ENCODE measurements at regions not wholly inside any gene's neighbourhood (a gene's known extent, or its start where the extent isn't known, plus 50 kb on each side); places are given as distances from the start of the nearest gene placed in this dataset.

GRCh38 chr3:23062582-23062981 is 140.5 kb upstream of the UBE2E2 start:
- Mint-ChIP-seq H3K4me1 (peaks cover 16% of the 10 kb centered on the region), H3K36me3 (peaks cover 7% of the 10 kb centered on the region; the same call in 1 of the 2 replicates), H3K9me3 (peaks cover 33% of the 10 kb centered on the region), H3K27me3 (ENCODE audit: low read depth) (peaks cover 7% of the 10 kb centered on the region), H3K4me3 (no peak overlapping the region), H3K27ac (no peak overlapping the region)
- DNase-seq (ENCODE audit: low spot score) (no peak), ATAC-seq (no peak)
- TF ChIP-seq ZNF281 (CRISPR knock-in tag; IDR thresholded peaks at IDR 0.05) (no peak), ESRRA (CRISPR knock-in tag; IDR thresholded peaks at IDR 0.05; ENCODE audit: borderline replicate concordance) (no peak), NFE2L1 (CRISPR knock-in tag; IDR thresholded peaks at IDR 0.05) (no peak), HMGA2 (CRISPR knock-in tag; IDR thresholded peaks at IDR 0.05) (no peak), ZBTB43 (CRISPR knock-in tag; IDR thresholded peaks at IDR 0.05) (no peak), IRF2 (CRISPR knock-in tag; IDR thresholded peaks at IDR 0.05; ENCODE audit: borderline replicate concordance, low read depth) (no peak), ZNF121 (CRISPR knock-in tag; IDR thresholded peaks at IDR 0.05) (no peak), TCF7 (CRISPR knock-in tag; IDR thresholded peaks at IDR 0.05; ENCODE audit: low read depth) (no peak), CBFB (CRISPR knock-in tag; IDR thresholded peaks at IDR 0.05; ENCODE audit: low read depth) (no peak), ZNF317 (CRISPR knock-in tag; IDR thresholded peaks at IDR 0.05; ENCODE audit: borderline replicate concordance, low read depth) (no peak), CREB1 (CRISPR knock-in tag; IDR thresholded peaks at IDR 0.05) (no peak), ERG (CRISPR knock-in tag; IDR thresholded peaks at IDR 0.05) (no peak)
- POLR2A ChIA-PET = no interaction called here
- CTCF ChIA-PET = no interaction called here

GRCh38 chr3:23062982-23063381 is 140.1 kb upstream of the UBE2E2 start:
- Mint-ChIP-seq H3K27me3 (ENCODE audit: low read depth) (peaks cover 7% of the 10 kb centered on the region), H3K36me3 (peaks cover 7% of the 10 kb centered on the region; the same call in 1 of the 2 replicates), H3K27ac (no peak overlapping the region), H3K9me3 (peaks cover 32% of the 10 kb centered on the region), H3K4me3 (no peak overlapping the region), H3K4me1 (peaks cover 20% of the 10 kb centered on the region)
- CTCF ChIA-PET = no interaction called here
- ATAC-seq (no peak), DNase-seq (ENCODE audit: low spot score) (no peak)
- POLR2A ChIA-PET = interaction anchor here (0.6 kb wide), 1 partner anchor 894 kb away, joined by 5 read pairs; no protein-coding TSS in a partner anchor
- TF ChIP-seq GRHL2 (CRISPR knock-in tag; IDR thresholded peaks at IDR 0.05; ENCODE audit: insufficient replicate concordance, severe bottlenecking) (no peak), ETV6 (CRISPR knock-in tag; IDR thresholded peaks at IDR 0.05) (no peak), TP53 (CRISPR knock-in tag; IDR thresholded peaks at IDR 0.05) (no peak), USF1 (CRISPR knock-in tag; IDR thresholded peaks at IDR 0.05) (no peak), CBFB (CRISPR knock-in tag; IDR thresholded peaks at IDR 0.05; ENCODE audit: low read depth) (no peak), FOXP4 (CRISPR knock-in tag; IDR thresholded peaks at IDR 0.05) (no peak), SMAD4 (CRISPR knock-in tag; IDR thresholded peaks at IDR 0.05) (no peak), SOX15 (CRISPR knock-in tag; IDR thresholded peaks at IDR 0.05) (no peak), IRF2 (CRISPR knock-in tag; IDR thresholded peaks at IDR 0.05; ENCODE audit: borderline replicate concordance, low read depth) (no peak), RELA (CRISPR knock-in tag; IDR thresholded peaks at IDR 0.05; ENCODE audit: borderline replicate concordance) (no peak), NR1H2 (CRISPR knock-in tag; IDR thresholded peaks at IDR 0.05) (no peak), HMGXB4 (CRISPR knock-in tag; IDR thresholded peaks at IDR 0.05) (no peak), ZNF263 (CRISPR knock-in tag; IDR thresholded peaks at IDR 0.05; ENCODE audit: low read depth) (no peak), E2F1 (CRISPR knock-in tag; IDR thresholded peaks at IDR 0.05) (no peak), TEAD1 (CRISPR knock-in tag; IDR thresholded peaks at IDR 0.05) (no peak), MAX (CRISPR knock-in tag; IDR thresholded peaks at IDR 0.05) (no peak), HMGA2 (CRISPR knock-in tag; IDR thresholded peaks at IDR 0.05) (no peak)

Measured in WTC11 (cell line).